ENCODE measurements at regions not wholly inside any gene's neighbourhood (a gene's known extent, or its start where the extent isn't known, plus 50 kb on each side); places are given as distances from the start of the nearest gene placed in this dataset.

DNA sequence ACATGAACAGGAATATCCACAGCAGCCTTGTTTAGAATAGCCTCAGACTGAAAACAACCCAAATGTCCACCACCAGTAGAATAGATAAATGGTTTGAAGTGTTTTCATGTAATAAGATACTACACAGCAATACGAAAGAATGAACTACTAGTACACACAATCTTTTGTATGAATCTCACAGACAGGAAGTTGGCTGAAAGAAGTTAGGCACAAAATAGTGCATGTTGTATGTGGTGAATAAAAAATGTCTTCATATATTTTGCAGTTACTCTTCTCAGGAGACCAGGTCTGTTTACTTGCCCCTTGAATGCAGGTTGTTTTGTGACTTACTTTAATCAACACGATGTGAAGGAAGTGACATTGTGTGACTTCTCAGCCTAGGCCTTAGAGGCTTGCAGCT is 75.9 kb upstream of the LEF1 start:
- no peak for DNase-seq
- Histone ChIP-seq H3K9me3 (no peaks in the 10 kb centered on the region), H3K27ac (no peak overlapping the region), H3K27me3 (no peaks in the 10 kb centered on the region), H3K4me3 (no peak overlapping the region), H3K4me1 (no peaks in the 10 kb centered on the region), H3K36me3 (ENCODE audit: low read depth, missing control alignments) (no peaks in the 10 kb centered on the region)
- intact Hi-C loops (cut with DNase I; ENCODE audit: low total_unique reads): no loop called here
- no peak for TF ChIP-seq POLR2A (IDR thresholded peaks at IDR 0.05)
- TF ChIP-seq, protein P1, sequence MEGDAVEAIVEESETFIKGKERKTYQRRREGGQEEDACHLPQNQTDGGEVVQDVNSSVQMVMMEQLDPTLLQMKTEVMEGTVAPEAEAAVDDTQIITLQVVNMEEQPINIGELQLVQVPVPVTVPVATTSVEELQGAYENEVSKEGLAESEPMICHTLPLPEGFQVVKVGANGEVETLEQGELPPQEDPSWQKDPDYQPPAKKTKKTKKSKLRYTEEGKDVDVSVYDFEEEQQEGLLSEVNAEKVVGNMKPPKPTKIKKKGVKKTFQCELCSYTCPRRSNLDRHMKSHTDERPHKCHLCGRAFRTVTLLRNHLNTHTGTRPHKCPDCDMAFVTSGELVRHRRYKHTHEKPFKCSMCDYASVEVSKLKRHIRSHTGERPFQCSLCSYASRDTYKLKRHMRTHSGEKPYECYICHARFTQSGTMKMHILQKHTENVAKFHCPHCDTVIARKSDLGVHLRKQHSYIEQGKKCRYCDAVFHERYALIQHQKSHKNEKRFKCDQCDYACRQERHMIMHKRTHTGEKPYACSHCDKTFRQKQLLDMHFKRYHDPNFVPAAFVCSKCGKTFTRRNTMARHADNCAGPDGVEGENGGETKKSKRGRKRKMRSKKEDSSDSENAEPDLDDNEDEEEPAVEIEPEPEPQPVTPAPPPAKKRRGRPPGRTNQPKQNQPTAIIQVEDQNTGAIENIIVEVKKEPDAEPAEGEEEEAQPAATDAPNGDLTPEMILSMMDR (IDR thresholded peaks at IDR 0.05): no peak
- 83 to 84% methylated on average over 2 of the region's 2 CpGs for WGBS, 2 donors

DNA sequence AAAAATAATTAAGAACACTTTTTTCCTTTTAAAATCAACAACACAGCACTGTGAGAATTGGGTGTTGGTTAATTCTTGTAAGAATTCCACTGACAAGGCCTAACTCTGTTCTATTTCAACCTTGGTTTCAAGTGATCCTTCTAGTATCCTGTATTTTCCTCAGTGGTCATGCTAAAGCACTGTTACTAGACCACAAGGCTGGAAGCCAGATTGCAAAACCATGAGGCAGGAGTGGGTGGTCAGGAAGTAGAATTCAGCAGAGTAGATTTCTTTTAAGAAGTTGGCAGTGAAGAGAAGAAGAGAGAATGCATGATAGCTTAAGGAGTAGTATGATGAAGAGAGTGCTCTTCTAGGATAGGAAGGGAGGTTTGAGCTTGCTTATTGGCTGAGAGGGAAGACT is 71.6 kb upstream of the LEF1 start:
- no peaks in the 10 kb centered on the region for H3K4me1 ChIP-seq
- no peak overlapping the region for H3K4me3 ChIP-seq
- H3K36me3 ChIP-seq (ENCODE audit: low read depth, missing control alignments): no peaks in the 10 kb centered on the region
- no peaks in the 10 kb centered on the region for H3K27me3 ChIP-seq
- no peaks in the 10 kb centered on the region for H3K9me3 ChIP-seq
- DNase-seq: no peak
- TF ChIP-seq POLR2A (IDR thresholded peaks at IDR 0.05): no peak
- TF ChIP-seq, protein P1 (IDR thresholded peaks at IDR 0.05): no peak
- no peak overlapping the region for H3K27ac ChIP-seq
- intact Hi-C loops (cut with DNase I; ENCODE audit: low total_unique reads): no loop called here

DNA sequence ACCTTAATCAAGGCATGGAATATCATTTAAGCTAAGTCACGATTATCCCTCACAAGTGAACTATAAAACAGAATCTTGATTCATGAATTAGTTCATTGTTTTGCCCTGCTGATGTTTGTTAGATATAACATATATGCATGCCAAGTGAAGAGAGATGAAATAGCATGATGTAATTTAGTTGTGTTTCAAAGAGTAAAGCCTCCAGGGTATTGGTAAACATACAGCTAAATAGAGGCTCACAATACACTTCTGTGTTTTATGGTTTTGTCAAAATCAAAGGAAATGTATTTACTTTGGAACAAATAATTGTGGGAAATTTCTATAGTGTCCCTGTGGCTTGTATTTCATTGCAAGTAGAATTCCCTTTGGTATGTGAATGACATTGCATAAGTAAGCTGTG is 69.0 kb upstream of the LEF1 start:
- intact Hi-C loops (cut with DNase I; ENCODE audit: low total_unique reads): no loop called here
- WGBS, 2 donors: 64 to 76% methylated on average over 1 of the region's 1 CpG
- Histone ChIP-seq H3K27ac (no peak overlapping the region), H3K4me3 (no peak overlapping the region), H3K9me3 (no peaks in the 10 kb centered on the region), H3K27me3 (no peaks in the 10 kb centered on the region), H3K4me1 (no peaks in the 10 kb centered on the region), H3K36me3 (ENCODE audit: low read depth, missing control alignments) (no peaks in the 10 kb centered on the region)
- DNase-seq: no peak
- TF ChIP-seq, protein P1 (IDR thresholded peaks at IDR 0.05): no peak
- TF ChIP-seq POLR2A (IDR thresholded peaks at IDR 0.05): no peak

DNA sequence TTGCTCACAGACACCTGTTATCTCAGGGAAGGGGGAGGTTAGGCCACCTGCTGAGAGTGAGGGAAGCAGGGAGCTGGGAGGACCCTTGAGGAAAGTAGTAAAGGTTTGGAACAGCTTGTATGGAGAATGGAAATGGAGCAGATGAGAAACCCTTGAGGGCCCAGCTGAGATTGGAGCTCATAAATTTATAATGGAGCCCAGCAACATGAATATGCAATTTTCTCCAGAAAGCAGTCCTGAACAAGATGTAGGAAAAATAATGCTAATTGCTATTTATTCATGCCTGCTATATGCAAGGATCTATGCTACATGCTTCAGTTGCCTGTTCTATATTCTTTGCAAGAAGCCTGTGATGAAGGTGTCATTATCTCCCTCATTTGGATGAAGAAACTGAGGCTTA is 67.5 kb upstream of the LEF1 start:
- H3K4me3 ChIP-seq: no peak overlapping the region
- no peaks in the 10 kb centered on the region for H3K27me3 ChIP-seq
- intact Hi-C loops (cut with DNase I; ENCODE audit: low total_unique reads): no loop called here
- DNase-seq: no peak
- H3K27ac ChIP-seq: no peak overlapping the region
- TF ChIP-seq POLR2A (IDR thresholded peaks at IDR 0.05): no peak
- TF ChIP-seq, protein P1 (IDR thresholded peaks at IDR 0.05): no peak
- no peaks in the 10 kb centered on the region for H3K4me1 ChIP-seq
- no peaks in the 10 kb centered on the region for H3K9me3 ChIP-seq
- no peaks in the 10 kb centered on the region for H3K36me3 ChIP-seq (ENCODE audit: low read depth, missing control alignments)

DNA sequence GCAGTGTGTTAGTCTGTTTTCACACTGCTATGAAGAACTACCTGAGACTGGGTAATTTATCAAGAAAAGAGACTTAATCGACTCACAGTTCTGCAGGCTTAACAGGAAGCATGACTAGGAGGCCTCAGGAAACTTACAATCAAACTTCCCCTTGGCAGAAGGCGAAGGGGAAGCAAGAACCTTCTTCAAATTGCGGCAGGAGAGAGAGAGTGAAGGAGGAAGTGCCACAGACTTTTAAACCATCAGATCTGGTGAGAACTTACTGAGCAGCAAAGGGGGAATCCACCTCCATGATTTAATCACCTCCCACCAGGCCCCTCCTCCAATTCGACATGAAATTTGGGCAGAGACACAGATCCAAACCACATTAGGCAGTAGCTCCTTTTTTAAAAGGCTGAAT is 59.2 kb upstream of the LEF1 start:
- no peaks in the 10 kb centered on the region for H3K4me1 ChIP-seq
- WGBS, 2 donors: 78 to 84% methylated on average over 4 of the region's 4 CpGs
- no peaks in the 10 kb centered on the region for H3K9me3 ChIP-seq
- H3K27me3 ChIP-seq: no peaks in the 10 kb centered on the region
- TF ChIP-seq POLR2A (IDR thresholded peaks at IDR 0.05): no peak
- TF ChIP-seq, protein P1 (IDR thresholded peaks at IDR 0.05): no peak
- no peak overlapping the region for H3K27ac ChIP-seq
- no peaks in the 10 kb centered on the region for H3K36me3 ChIP-seq (ENCODE audit: low read depth, missing control alignments)
- intact Hi-C loops (cut with DNase I; ENCODE audit: low total_unique reads): no loop called here
- no peak overlapping the region for H3K4me3 ChIP-seq
- DNase-seq: no peak

All from testis (tissue), 2 donors.